ENCODE measurements at regions not wholly inside any gene's neighbourhood (a gene's known extent, or its start where the extent isn't known, plus 50 kb on each side); places are given as distances from the start of the nearest gene placed in this dataset.

- in situ Hi-C loops (cut with HindIII; ENCODE audit: low pct_unique_long_range_greater_than_20kb, low sequenced_read_pairs), result no loop called here
- TF ChIP-seq JUND (IDR thresholded peaks at IDR 0.05; ENCODE audit: low read depth), result no peak
- DNase-seq (ENCODE audit: low read depth in 1 of 2, low spot score in 1 of 2), result no peak
These were observed 203.5 kb downstream of the EPM2A start for GRCh38 chr6:145531822-145532221.

- TF ChIP-seq JUND (IDR thresholded peaks at IDR 0.05; ENCODE audit: low read depth), result no peak
- DNase-seq (ENCODE audit: low read depth in 1 of 2, low spot score in 1 of 2), result no peak
- in situ Hi-C loops (cut with HindIII; ENCODE audit: low pct_unique_long_range_greater_than_20kb, low sequenced_read_pairs), result no loop called here
These were observed 203.0 kb downstream of the EPM2A start for GRCh38 chr6:145532361-145532760.

- no peak for DNase-seq (ENCODE audit: low read depth in 1 of 2, low spot score in 1 of 2)
- in situ Hi-C loops (cut with HindIII; ENCODE audit: low pct_unique_long_range_greater_than_20kb, low sequenced_read_pairs), result no loop called here
- TF ChIP-seq JUND (IDR thresholded peaks at IDR 0.05; ENCODE audit: low read depth), result no peak
These were observed 200.3 kb downstream of the EPM2A start for GRCh38 chr6:145534989-145535388.

- in situ Hi-C loops (cut with HindIII; ENCODE audit: low pct_unique_long_range_greater_than_20kb, low sequenced_read_pairs), result no loop called here
- TF ChIP-seq JUND (IDR thresholded peaks at IDR 0.05; ENCODE audit: low read depth), result no peak
- DNase-seq (ENCODE audit: low read depth in 1 of 2, low spot score in 1 of 2), result no peak
These were observed 196.3 kb downstream of the EPM2A start for GRCh38 chr6:145538989-145539388.

- in situ Hi-C loops (cut with HindIII; ENCODE audit: low pct_unique_long_range_greater_than_20kb, low sequenced_read_pairs), result no loop called here
- no peak for DNase-seq (ENCODE audit: low read depth in 1 of 2, low spot score in 1 of 2)
- no peak for TF ChIP-seq JUND (IDR thresholded peaks at IDR 0.05; ENCODE audit: low read depth)
These were observed 195.5 kb downstream of the EPM2A start for GRCh38 chr6:145539831-145540230.

GRCh38 chr6:145540741-145541140 lies 194.6 kb downstream of the EPM2A start:
- DNase-seq (ENCODE audit: low read depth in 1 of 2, low spot score in 1 of 2), result no peak
- no peak for TF ChIP-seq JUND (IDR thresholded peaks at IDR 0.05; ENCODE audit: low read depth)
- in situ Hi-C loops (cut with HindIII; ENCODE audit: low pct_unique_long_range_greater_than_20kb, low sequenced_read_pairs), result no loop called here

GRCh38 chr6:145544041-145544440 lies 191.3 kb downstream of the EPM2A start:
- DNase-seq (ENCODE audit: low read depth in 1 of 2, low spot score in 1 of 2), result no peak
- in situ Hi-C loops (cut with HindIII; ENCODE audit: low pct_unique_long_range_greater_than_20kb, low sequenced_read_pairs), result no loop called here
- no peak for TF ChIP-seq JUND (IDR thresholded peaks at IDR 0.05; ENCODE audit: low read depth)

GRCh38 chr6:145544514-145544913 lies 190.8 kb downstream of the EPM2A start:
- DNase-seq (ENCODE audit: low read depth in 1 of 2, low spot score in 1 of 2), result no peak
- TF ChIP-seq JUND (IDR thresholded peaks at IDR 0.05; ENCODE audit: low read depth), result no peak
- in situ Hi-C loops (cut with HindIII; ENCODE audit: low pct_unique_long_range_greater_than_20kb, low sequenced_read_pairs), result no loop called here

GRCh38 chr6:145546265-145546664 lies 189.1 kb downstream of the EPM2A start:
- DNase-seq (ENCODE audit: low read depth in 1 of 2, low spot score in 1 of 2), result no peak
- TF ChIP-seq JUND (IDR thresholded peaks at IDR 0.05; ENCODE audit: low read depth), result no peak
- in situ Hi-C loops (cut with HindIII; ENCODE audit: low pct_unique_long_range_greater_than_20kb, low sequenced_read_pairs), result no loop called here

GRCh38 chr6:145547594-145548335 lies 187.6 kb downstream of the EPM2A start:
- in situ Hi-C loops (cut with HindIII; ENCODE audit: low pct_unique_long_range_greater_than_20kb, low sequenced_read_pairs), result no loop called here

GRCh38 chr6:145548933-145549648 lies 186.2 kb downstream of the EPM2A start:
- in situ Hi-C loops (cut with HindIII; ENCODE audit: low pct_unique_long_range_greater_than_20kb, low sequenced_read_pairs), result no loop called here
- TF ChIP-seq JUND (IDR thresholded peaks at IDR 0.05; ENCODE audit: low read depth), result no peak
- no peak for DNase-seq (ENCODE audit: low read depth in 1 of 2, low spot score in 1 of 2)

More at GRCh38 chr6:145547594-145548335, 187.6 kb downstream of the EPM2A start:
- no peak for DNase-seq (ENCODE audit: low read depth in 1 of 2, low spot score in 1 of 2)
- no peak for TF ChIP-seq JUND (IDR thresholded peaks at IDR 0.05; ENCODE audit: low read depth)

GRCh38 chr6:145551164-145551563 lies 184.2 kb downstream of the EPM2A start:
- TF ChIP-seq JUND (IDR thresholded peaks at IDR 0.05; ENCODE audit: low read depth), result no peak
- no peak for DNase-seq (ENCODE audit: low read depth in 1 of 2, low spot score in 1 of 2)
- in situ Hi-C loops (cut with HindIII; ENCODE audit: low pct_unique_long_range_greater_than_20kb, low sequenced_read_pairs), result no loop called here

- no peak for TF ChIP-seq JUND (IDR thresholded peaks at IDR 0.05; ENCODE audit: low read depth)
- in situ Hi-C loops (cut with HindIII; ENCODE audit: low pct_unique_long_range_greater_than_20kb, low sequenced_read_pairs), result no loop called here
- DNase-seq (ENCODE audit: low read depth in 1 of 2, low spot score in 1 of 2), result no peak
These were observed 180.2 kb downstream of the EPM2A start for GRCh38 chr6:145555084-145555483.

Measured in T47D (cell line).